Spleen (tissue), 11 donors: ENCODE measurements at regions not wholly inside any gene's neighbourhood (a gene's known extent, or its start where the extent isn't known, plus 50 kb on each side); places are given as distances from the start of the nearest gene placed in this dataset.

Experiments used
- DNase-seq: peaks from one replicate; pipeline ENCODE4 v3.0.0-alpha.2; 2020
- H3K27ac ChIP-seq, 8 donors: fragments of 200-600 bp; sonication (generic) in 7 of 8; 1 replicate in 4 of 8; 2 replicates in 4 of 8; pipeline versions ENCODE4 v1.5.0 to v1.8.0; 2016 to 2021; ENCODE audit warnings: inconsistent platforms in 4 of 8, mild to moderate bottlenecking in 4 of 8, moderate library complexity in 1 of 8
- H3K27me3 ChIP-seq, 7 donors: fragments of 200-600 bp; sonication (generic) in 6 of 7; replicated peaks in 1 of 7; 1 replicate in 4 of 7; 2 replicates in 3 of 7; pipeline versions ENCODE4 v1.5.0 to v1.8.0; 2016 to 2021; ENCODE audit warnings: inconsistent platforms in 3 of 7, mild to moderate bottlenecking in 1 of 7
- H3K36me3 ChIP-seq, 6 donors: fragments of 200-600 bp; sonication (generic) in 5 of 6; 1 replicate in 4 of 6; 2 replicates in 2 of 6; pipeline versions ENCODE4 v1.5.0 to v1.8.0; 2016 to 2021; ENCODE audit warnings: inconsistent platforms in 2 of 6
- H3K4me1 ChIP-seq, 6 donors: fragments of 200-600 bp; sonication (generic) in 5 of 6; 1 replicate in 3 of 6; 2 replicates in 3 of 6; pipeline versions ENCODE4 v1.5.0 to v1.8.0; 2016 to 2021; ENCODE audit warnings: inconsistent platforms in 3 of 6
- H3K4me3 ChIP-seq, 8 donors: fragments of 200-600 bp; sonication (generic) in 7 of 8; 1 replicate in 4 of 8; 2 replicates in 4 of 8; pipeline versions ENCODE4 v1.5.0 to v1.8.0; 2016 to 2021; ENCODE audit warnings: inconsistent platforms in 4 of 8, mild to moderate bottlenecking in 4 of 8, moderate library complexity in 2 of 8
- H3K9me3 ChIP-seq, 8 donors: fragments of 200-600 bp; sonication (generic) in 7 of 8; 1 replicate in 4 of 8; 2 replicates in 4 of 8; pipeline versions ENCODE4 v1.5.0 to v1.8.0; 2016 to 2021; ENCODE audit warnings: inconsistent platforms in 4 of 8
- POLR2A ChIP-seq, 3 donors: fragments of 450-650 bp; IDR thresholded peaks; one replicate each; pipeline ENCODE4 v1.5.1; 2017; ENCODE audit warnings: antibody characterized with exemption in 3 of 3, mild to moderate bottlenecking in 1 of 3
- POLR2AphosphoS5 ChIP-seq, 3 donors: sonication (generic); formaldehyde crosslinking; IDR thresholded peaks; one replicate each; pipeline ENCODE4 v1.5.1; 2017; ENCODE audit warnings: antibody characterized with exemption in 3 of 3
- WGBS, 5 donors: extraction: QIAGEN DNeasy Blood & Tissue Kit in 3 of 5; methylation state at CpG; one replicate each; pipeline versions ENCODE4 v1.1.5 to v1.1.7; 2013 to 2018; 5-methylcytosine and 5-hydroxymethylcytosine counted together
- intact Hi-C: fragments of 100-400 bp; cut with DNase I; formaldehyde crosslinking; loops from one replicate; pipeline ENCODE4 v1.15.0; 2023; ENCODE audit warnings: low total_unique reads
- TF ChIP-seq, protein P1 (sequence below), 11 experiments: fragments of 200-600 bp in 7 of 11; fragments of 450-650 bp in 4 of 11; sonication (generic) in 4 of 11; IDR thresholded peaks in 8 of 11; conservative IDR thresholded peaks in 3 of 11; 1 replicate in 7 of 11; 2 replicates in 4 of 11; pipeline versions ENCODE4 v1.4.0 to v1.8.0; 2016 to 2021; ENCODE audit warnings: antibody characterized with exemption in 11 of 11, inconsistent platforms in 4 of 11, mild to moderate bottlenecking in 1 of 11
- donor health status: healthy with polysubstance abuse.
- donor health status: DM: no; HTN: no; CAD: no; lungs with moderate emphysema.
- donor health status: DM: no; HTN: no; CAD: no.
- donor health status: Bipolar disorder and iron deficiency.
- donor health status: healthy.
- donor health status: DM: no; HTN: no; CAD: no.
- donor health status: DM: yes; HTN: yes; CAD: no.

DNA sequence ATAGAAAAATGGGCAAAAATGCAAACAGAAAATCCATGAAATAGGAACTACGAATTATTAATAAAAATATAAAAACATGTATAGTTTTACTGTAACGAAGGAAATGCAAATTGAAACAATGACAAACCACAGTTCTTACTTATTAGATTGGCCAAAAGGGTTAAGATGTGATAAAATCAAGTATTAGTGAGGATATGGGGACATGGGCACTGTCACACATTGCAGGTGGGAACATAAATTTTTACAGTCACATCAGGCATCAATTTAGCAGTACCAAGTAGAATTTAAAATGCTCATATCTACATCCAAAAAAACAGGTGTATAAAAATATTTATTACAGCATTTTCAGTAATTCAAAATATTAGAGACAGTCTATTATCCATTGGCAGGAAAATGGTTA, 353.2 kb upstream of the API5 start:
- DNase-seq = no peak
- intact Hi-C loops = no loop called here
- Histone ChIP-seq H3K9me3 (peaks cover 0 to 21% (median 0%) of the 10 kb centered on the region in 8 donors), H3K4me3 (no peak overlapping the region), H3K36me3 (no peaks in the 10 kb centered on the region), H3K27me3 (no peaks in the 10 kb centered on the region), H3K4me1 (no peaks in the 10 kb centered on the region), H3K27ac (no peak overlapping the region)
- 43 to 74% (median 64%) methylated on average over 2 of the region's 2 CpGs for WGBS, 5 donors
- TF ChIP-seq, protein P1, sequence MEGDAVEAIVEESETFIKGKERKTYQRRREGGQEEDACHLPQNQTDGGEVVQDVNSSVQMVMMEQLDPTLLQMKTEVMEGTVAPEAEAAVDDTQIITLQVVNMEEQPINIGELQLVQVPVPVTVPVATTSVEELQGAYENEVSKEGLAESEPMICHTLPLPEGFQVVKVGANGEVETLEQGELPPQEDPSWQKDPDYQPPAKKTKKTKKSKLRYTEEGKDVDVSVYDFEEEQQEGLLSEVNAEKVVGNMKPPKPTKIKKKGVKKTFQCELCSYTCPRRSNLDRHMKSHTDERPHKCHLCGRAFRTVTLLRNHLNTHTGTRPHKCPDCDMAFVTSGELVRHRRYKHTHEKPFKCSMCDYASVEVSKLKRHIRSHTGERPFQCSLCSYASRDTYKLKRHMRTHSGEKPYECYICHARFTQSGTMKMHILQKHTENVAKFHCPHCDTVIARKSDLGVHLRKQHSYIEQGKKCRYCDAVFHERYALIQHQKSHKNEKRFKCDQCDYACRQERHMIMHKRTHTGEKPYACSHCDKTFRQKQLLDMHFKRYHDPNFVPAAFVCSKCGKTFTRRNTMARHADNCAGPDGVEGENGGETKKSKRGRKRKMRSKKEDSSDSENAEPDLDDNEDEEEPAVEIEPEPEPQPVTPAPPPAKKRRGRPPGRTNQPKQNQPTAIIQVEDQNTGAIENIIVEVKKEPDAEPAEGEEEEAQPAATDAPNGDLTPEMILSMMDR (IDR thresholded peaks at IDR 0.05 in 8 of 11, conservative IDR thresholded peaks at IDR 0.05 in 3 of 11) = no peak

DNA sequence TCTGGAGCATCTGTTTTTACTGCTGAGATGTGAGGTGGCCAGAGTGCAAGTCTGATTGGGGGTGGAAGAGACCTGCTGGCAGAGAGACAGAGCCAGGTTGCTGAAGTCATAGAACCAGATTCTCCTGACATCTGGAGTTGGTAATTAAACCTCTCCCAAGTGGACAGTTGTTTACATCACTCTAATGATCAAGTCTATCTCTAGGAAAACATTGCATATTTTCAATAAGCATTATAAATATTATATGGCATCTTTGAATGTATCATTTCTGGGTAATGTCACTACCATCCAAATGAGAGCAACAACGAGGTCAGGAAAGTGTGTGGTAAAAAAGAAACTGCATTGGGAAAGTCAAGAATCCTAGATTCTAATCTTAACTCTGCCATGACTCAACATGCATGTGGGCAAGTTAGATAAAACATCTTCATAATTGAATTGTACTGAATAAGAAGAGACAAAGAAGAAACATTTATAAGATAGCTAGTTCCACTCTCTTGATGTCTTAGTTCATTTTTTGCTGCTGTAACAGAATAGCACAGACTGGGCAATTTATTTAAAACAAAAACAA, 351.2 kb upstream of the API5 start:
- 35 to 72% (median 53%) methylated on average over 1 of the region's 1 CpG for WGBS, 5 donors
- Histone ChIP-seq H3K4me1 (no peaks in the 10 kb centered on the region), H3K27ac (no peak overlapping the region), H3K27me3 (no peaks in the 10 kb centered on the region), H3K9me3 (peaks cover 0 to 21% (median 0%) of the 10 kb centered on the region in 8 donors), H3K36me3 (no peaks in the 10 kb centered on the region), H3K4me3 (no peak overlapping the region)
- intact Hi-C loops = no loop called here
- TF ChIP-seq, protein P1 (IDR thresholded peaks at IDR 0.05 in 8 of 11, conservative IDR thresholded peaks at IDR 0.05 in 3 of 11) = no peak
- TF ChIP-seq POLR2A (IDR thresholded peaks at IDR 0.05) (no peak), POLR2AphosphoS5 (IDR thresholded peaks at IDR 0.05) (no peak)
- no peak for DNase-seq

DNA sequence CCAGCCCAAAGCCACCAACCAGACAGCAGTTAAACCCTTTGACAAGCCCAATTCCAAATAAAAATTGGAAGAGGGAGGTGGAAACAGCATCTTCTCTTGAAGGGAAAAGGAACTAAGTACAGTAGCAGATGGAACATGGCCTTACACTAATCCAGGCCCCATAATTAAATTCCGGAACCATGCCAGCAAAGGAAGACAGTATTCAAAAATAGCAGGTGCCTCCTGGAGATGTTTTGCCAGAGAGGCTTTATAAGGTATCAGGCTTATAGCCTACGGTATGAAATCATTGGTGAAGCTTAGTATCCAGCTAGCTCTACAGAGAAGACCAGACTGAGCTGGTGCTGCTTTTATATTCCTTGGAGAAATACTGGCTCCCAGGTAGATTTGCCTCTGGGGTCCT, 344.1 kb upstream of the API5 start:
- H3K4me3 ChIP-seq = no peak overlapping the region
- TF ChIP-seq, protein P1 (IDR thresholded peaks at IDR 0.05 in 8 of 11, conservative IDR thresholded peaks at IDR 0.05 in 3 of 11) = no peak
- TF ChIP-seq POLR2A (IDR thresholded peaks at IDR 0.05) (no peak), POLR2AphosphoS5 (IDR thresholded peaks at IDR 0.05) (no peak)
- intact Hi-C loops = no loop called here
- H3K27me3 ChIP-seq = no peaks in the 10 kb centered on the region
- no peaks in the 10 kb centered on the region for H3K4me1 ChIP-seq
- H3K27ac ChIP-seq = no peak overlapping the region
- DNase-seq = no peak
- H3K9me3 ChIP-seq = peaks cover 0 to 11% (median 0%) of the 10 kb centered on the region in 8 donors
- WGBS, 5 donors = 83 to 94% (median 86%) methylated on average over 2 of the region's 2 CpGs
- no peaks in the 10 kb centered on the region for H3K36me3 ChIP-seq

DNA sequence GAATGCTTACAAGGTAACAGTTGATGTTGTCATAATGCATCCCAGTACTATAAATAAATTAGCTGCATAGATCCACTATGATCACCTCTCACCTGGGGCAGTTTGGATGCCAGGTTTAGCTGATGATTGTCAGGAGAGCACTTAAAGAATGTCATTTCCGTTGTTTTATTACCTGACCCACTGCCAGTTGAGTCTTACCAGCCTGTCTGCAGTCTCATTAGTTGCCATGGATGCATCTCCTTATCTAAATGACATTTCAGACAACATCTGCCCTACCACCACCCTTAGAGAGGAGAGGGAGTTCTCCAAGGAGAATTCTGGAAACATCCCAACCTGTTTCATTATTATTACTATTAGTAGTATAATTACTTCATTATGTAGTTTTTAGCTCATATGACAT, 339.1 kb upstream of the API5 start:
- H3K27me3 ChIP-seq = no peaks in the 10 kb centered on the region
- no peaks in the 10 kb centered on the region for H3K36me3 ChIP-seq
- H3K27ac ChIP-seq = no peak overlapping the region
- intact Hi-C loops = no loop called here
- WGBS, 5 donors = 18 to 48% (median 35%) methylated on average over 1 of the region's 1 CpG
- DNase-seq = no peak
- no peak overlapping the region for H3K4me3 ChIP-seq
- TF ChIP-seq, protein P1 (IDR thresholded peaks at IDR 0.05 in 8 of 11, conservative IDR thresholded peaks at IDR 0.05 in 3 of 11) = no peak
- TF ChIP-seq POLR2AphosphoS5 (IDR thresholded peaks at IDR 0.05) = no peak
- TF ChIP-seq POLR2A (IDR thresholded peaks at IDR 0.05) = no peak
- H3K4me1 ChIP-seq = no peaks in the 10 kb centered on the region
- H3K9me3 ChIP-seq = no peaks in the 10 kb centered on the region
